ENCODE measurements at regions not wholly inside any gene's neighbourhood (a gene's known extent, or its start where the extent isn't known, plus 50 kb on each side); places are given as distances from the start of the nearest gene placed in this dataset.

DNA sequence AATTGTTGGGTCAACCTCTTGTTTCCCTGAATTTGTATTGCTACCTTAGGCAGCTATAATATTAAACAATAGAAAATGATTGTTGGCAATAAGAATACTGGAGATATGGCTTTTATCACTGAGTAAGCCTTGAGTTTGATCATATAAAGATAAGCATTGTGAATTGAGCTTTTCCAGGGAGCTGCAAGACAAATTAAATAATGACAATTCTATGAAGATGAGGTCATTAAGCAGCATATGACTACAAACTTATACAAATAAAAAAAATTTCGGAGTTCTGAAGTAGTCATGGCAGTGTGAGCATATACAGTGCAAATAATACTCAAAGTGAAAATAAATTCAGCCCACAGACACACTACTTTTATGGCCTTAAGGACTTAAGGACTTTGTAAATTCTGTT lies 161.1 kb upstream of the ANO5 start:
- TF ChIP-seq, protein P1, sequence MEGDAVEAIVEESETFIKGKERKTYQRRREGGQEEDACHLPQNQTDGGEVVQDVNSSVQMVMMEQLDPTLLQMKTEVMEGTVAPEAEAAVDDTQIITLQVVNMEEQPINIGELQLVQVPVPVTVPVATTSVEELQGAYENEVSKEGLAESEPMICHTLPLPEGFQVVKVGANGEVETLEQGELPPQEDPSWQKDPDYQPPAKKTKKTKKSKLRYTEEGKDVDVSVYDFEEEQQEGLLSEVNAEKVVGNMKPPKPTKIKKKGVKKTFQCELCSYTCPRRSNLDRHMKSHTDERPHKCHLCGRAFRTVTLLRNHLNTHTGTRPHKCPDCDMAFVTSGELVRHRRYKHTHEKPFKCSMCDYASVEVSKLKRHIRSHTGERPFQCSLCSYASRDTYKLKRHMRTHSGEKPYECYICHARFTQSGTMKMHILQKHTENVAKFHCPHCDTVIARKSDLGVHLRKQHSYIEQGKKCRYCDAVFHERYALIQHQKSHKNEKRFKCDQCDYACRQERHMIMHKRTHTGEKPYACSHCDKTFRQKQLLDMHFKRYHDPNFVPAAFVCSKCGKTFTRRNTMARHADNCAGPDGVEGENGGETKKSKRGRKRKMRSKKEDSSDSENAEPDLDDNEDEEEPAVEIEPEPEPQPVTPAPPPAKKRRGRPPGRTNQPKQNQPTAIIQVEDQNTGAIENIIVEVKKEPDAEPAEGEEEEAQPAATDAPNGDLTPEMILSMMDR (IDR thresholded peaks at IDR 0.05; ENCODE audit: low read depth, low read length, poor library complexity, severe bottlenecking): no peak
- no peak for TF ChIP-seq EZH2phosphoT487 (IDR thresholded peaks at IDR 0.05; ENCODE audit: borderline replicate concordance, low read length)
